MM.1S (cell line): ENCODE measurements at regions not wholly inside any gene's neighbourhood (a gene's known extent, or its start where the extent isn't known, plus 50 kb on each side); places are given as distances from the start of the nearest gene placed in this dataset.

Source experiments
- DNase-seq: peaks from one replicate; pipeline ENCODE4 v3.0.0-alpha.2; 2015
- H2AFZ ChIP-seq: fragments of 300-600 bp; sonication (generic); 2 replicates; pipeline ENCODE4 v1.6.0; 2016; ENCODE audit warnings: antibody characterized with exemption, low read length
- H3F3A ChIP-seq: fragments of 300-600 bp; sonication (generic); 2 replicates; pipeline ENCODE4 v1.6.1; 2016; ENCODE audit warnings: mild to moderate bottlenecking, antibody characterized with exemption, low read length, moderate library complexity, mixed read lengths; ENCODE audit not compliant: insufficient read depth
- H3K27ac ChIP-seq: fragments of 300-600 bp; sonication (generic); 2 replicates; pipeline ENCODE4 v1.5.1; 2016; ENCODE audit warnings: mild to moderate bottlenecking, low read length
- H3K27me3 ChIP-seq: fragments of 300-600 bp; sonication (generic); replicated peaks from 2 replicates; pipeline ENCODE4 v1.6.0; 2016; ENCODE audit warnings: low read length; ENCODE audit not compliant: insufficient read depth
- H3K36me3 ChIP-seq: fragments of 300-600 bp; sonication (generic); replicated peaks from 2 replicates; pipeline ENCODE4 v1.6.1; 2016; ENCODE audit warnings: mild to moderate bottlenecking, low read length, mixed read lengths; ENCODE audit not compliant: insufficient read depth
- H3K4me1 ChIP-seq: fragments of 300-600 bp; sonication (generic); 2 replicates; pipeline ENCODE4 v1.6.1; 2016; ENCODE audit warnings: low read length, mixed read lengths
- H3K4me2 ChIP-seq: fragments of 300-600 bp; sonication (generic); 2 replicates; pipeline ENCODE4 v1.6.0; 2016; ENCODE audit warnings: low read depth, low read length
- H3K4me3 ChIP-seq: fragments of 300-600 bp; sonication (generic); 2 replicates; pipeline ENCODE4 v1.5.1; 2016; ENCODE audit warnings: low read length, mixed read lengths
- H3K79me2 ChIP-seq: fragments of 300-600 bp; sonication (generic); 2 replicates; pipeline ENCODE4 v1.6.1; 2016; ENCODE audit warnings: mixed run types, low read length, mixed read lengths
- H3K9ac ChIP-seq: fragments of 300-600 bp; sonication (generic); 2 replicates; pipeline ENCODE4 v1.6.1; 2016; ENCODE audit warnings: low read length, mixed read lengths
- H3K9me2 ChIP-seq: fragments of 300-600 bp; sonication (generic); replicated peaks from 2 replicates; pipeline ENCODE4 v1.6.1; 2016; ENCODE audit warnings: mild to moderate bottlenecking, low read length, mixed read lengths; ENCODE audit not compliant: insufficient read depth
- H3K9me3 ChIP-seq: fragments of 300-600 bp; sonication (generic); replicated peaks from 2 replicates; pipeline ENCODE4 v1.6.1; 2016; ENCODE audit warnings: mild to moderate bottlenecking, low read length, mixed read lengths; ENCODE audit not compliant: insufficient read depth
- H4K20me1 ChIP-seq: fragments of 300-600 bp; sonication (generic); 2 replicates; pipeline ENCODE4 v1.6.1; 2016; ENCODE audit warnings: mild to moderate bottlenecking, low read length, moderate library complexity, mixed read lengths; ENCODE audit not compliant: insufficient read depth
- CTCF ChIP-seq: fragments of 300-600 bp; sonication (generic); IDR thresholded peaks from 2 replicates; pipeline ENCODE4 v1.5.1; 2016; ENCODE audit warnings: antibody characterized with exemption, low read length, mixed read lengths
- EZH2 ChIP-seq: fragments of 300-600 bp; sonication (generic); optimal IDR thresholded peaks from 2 replicates; pipeline ENCODE3; 2017; ENCODE audit warnings: low read depth, mild to moderate bottlenecking, antibody characterized with exemption, low read length, mixed read lengths
- EZH2phosphoT487 ChIP-seq: fragments of 300-600 bp; sonication (generic); IDR thresholded peaks from 2 replicates; pipeline ENCODE4 v1.6.1; 2018; ENCODE audit warnings: antibody characterized with exemption, low read length

GRCh38 chr13:42388326-42388725 lies 116.4 kb downstream of the AKAP11 start:
- H3K4me2 ChIP-seq = no peak overlapping the region
- no peaks in the 10 kb centered on the region for H3K4me1 ChIP-seq
- H3K36me3 ChIP-seq = no peaks in the 10 kb centered on the region
- no peak overlapping the region for H3K9ac ChIP-seq
- H3K9me2 ChIP-seq = no peaks in the 10 kb centered on the region
- H2AFZ ChIP-seq = no peak overlapping the region
- H3F3A ChIP-seq = no peaks in the 10 kb centered on the region
- no peaks in the 10 kb centered on the region for H4K20me1 ChIP-seq
- H3K79me2 ChIP-seq = no peaks in the 10 kb centered on the region
- H3K27ac ChIP-seq = no peak overlapping the region
- H3K9me3 ChIP-seq = no peaks in the 10 kb centered on the region
- H3K4me3 ChIP-seq = no peak overlapping the region
- no peak for TF ChIP-seq CTCF
- TF ChIP-seq EZH2phosphoT487 = no peak
- TF ChIP-seq EZH2 = no peak
- DNase-seq = no peak
- no peaks in the 10 kb centered on the region for H3K27me3 ChIP-seq

GRCh38 chr13:42389041-42389440 lies 117.1 kb downstream of the AKAP11 start:
- Histone ChIP-seq H3K4me2 (no peak overlapping the region), H3F3A (no peaks in the 10 kb centered on the region)
- TF ChIP-seq EZH2phosphoT487 = no peak
- TF ChIP-seq EZH2 = no peak
- TF ChIP-seq CTCF = no peak

GRCh38 chr13:42392180-42392579 lies 120.2 kb downstream of the AKAP11 start:
- Histone ChIP-seq H3K27me3 (no peaks in the 10 kb centered on the region), H4K20me1 (no peaks in the 10 kb centered on the region), H3F3A (no peaks in the 10 kb centered on the region), H3K9me3 (no peaks in the 10 kb centered on the region), H3K4me3 (no peak overlapping the region), H3K4me2 (no peak overlapping the region), H3K9me2 (no peaks in the 10 kb centered on the region), H2AFZ (no peak overlapping the region), H3K9ac (no peak overlapping the region), H3K79me2 (no peaks in the 10 kb centered on the region), H3K4me1 (no peaks in the 10 kb centered on the region), H3K27ac (no peak overlapping the region), H3K36me3 (no peaks in the 10 kb centered on the region)
- TF ChIP-seq EZH2phosphoT487 (no peak), EZH2 (no peak), CTCF (no peak)
- DNase-seq = no peak

More at GRCh38 chr13:42389041-42389440, 117.1 kb downstream of the AKAP11 start:
- H3K27me3 ChIP-seq = no peaks in the 10 kb centered on the region
- H2AFZ ChIP-seq = no peak overlapping the region
- H3K9me3 ChIP-seq = no peaks in the 10 kb centered on the region
- H3K36me3 ChIP-seq = no peaks in the 10 kb centered on the region
- no peak overlapping the region for H3K4me3 ChIP-seq
- no peaks in the 10 kb centered on the region for H3K79me2 ChIP-seq
- H3K4me1 ChIP-seq = no peaks in the 10 kb centered on the region
- no peak for DNase-seq
- no peaks in the 10 kb centered on the region for H3K9me2 ChIP-seq
- H3K27ac ChIP-seq = no peak overlapping the region
- H3K9ac ChIP-seq = no peak overlapping the region
- no peaks in the 10 kb centered on the region for H4K20me1 ChIP-seq
